ENCODE measurements at regions not wholly inside any gene's neighbourhood (a gene's known extent, or its start where the extent isn't known, plus 50 kb on each side); places are given as distances from the start of the nearest gene placed in this dataset.

DNA sequence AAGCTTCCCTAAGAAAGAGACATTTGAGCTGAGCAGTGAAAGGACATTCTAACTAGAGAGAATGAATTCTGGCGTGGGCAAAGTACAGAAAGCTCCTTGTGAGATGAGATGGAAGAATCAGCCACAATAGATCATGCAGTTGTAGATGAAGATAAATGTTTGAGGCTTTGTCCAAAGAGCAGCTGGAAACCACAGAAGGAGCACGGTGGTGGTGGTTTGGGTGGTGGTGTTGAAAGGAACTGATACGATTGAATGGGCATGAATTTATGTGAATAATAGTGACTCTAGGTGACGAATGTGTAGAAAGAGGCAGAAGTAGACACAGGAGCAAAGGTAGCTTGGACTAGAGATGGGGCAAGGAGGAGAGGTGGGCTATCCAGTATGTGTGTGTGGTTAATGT, 260.5 kb upstream of the TMTC1 start:
- 56 to 77% methylated on average over 4 of the region's 4 CpGs for WGBS, 2 donors
- no peak for FAIRE-seq
- DNase-seq, result no peak

DNA sequence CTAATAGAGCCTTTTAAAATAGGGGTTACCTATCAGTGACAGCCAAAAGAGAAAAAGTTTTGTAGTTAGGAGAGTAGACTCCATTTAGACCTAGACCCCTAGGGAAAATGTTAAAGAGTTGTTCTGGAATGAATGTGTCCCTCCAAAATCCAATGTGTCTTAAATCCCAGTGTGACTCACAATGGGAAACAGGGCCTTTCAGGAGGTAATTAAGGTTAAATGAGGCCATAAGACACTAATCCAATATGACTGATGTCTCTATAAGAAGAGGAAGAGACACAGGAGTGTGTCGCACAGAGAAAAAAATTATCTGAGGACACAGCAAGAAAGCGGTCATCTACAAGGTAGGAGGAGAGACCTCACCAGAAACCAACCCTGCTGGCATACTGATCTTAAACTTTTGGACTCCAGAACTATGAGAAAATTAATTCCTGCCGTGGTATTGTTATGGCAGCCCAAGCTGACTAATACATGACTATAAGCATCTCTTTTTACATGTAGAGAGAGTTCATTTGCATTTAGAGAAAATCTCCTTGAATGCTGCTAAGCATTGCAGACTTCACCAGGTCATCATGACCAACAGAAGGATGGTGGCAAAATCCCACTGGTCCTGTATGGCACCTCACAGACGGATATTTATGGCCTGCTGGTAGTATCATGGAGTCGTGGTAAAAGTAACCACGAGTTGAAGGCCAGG, 259.6 kb upstream of the TMTC1 start:
- Histone ChIP-seq H3K27ac (no peak overlapping the region), H3K4me3 (no peak overlapping the region), H3K36me3 (no peaks in the 10 kb centered on the region), H3K27me3 (no peaks in the 10 kb centered on the region), H3K4me1 (no peaks in the 10 kb centered on the region), H3K9me3 (no peaks in the 10 kb centered on the region)
- TF ChIP-seq, protein P1, sequence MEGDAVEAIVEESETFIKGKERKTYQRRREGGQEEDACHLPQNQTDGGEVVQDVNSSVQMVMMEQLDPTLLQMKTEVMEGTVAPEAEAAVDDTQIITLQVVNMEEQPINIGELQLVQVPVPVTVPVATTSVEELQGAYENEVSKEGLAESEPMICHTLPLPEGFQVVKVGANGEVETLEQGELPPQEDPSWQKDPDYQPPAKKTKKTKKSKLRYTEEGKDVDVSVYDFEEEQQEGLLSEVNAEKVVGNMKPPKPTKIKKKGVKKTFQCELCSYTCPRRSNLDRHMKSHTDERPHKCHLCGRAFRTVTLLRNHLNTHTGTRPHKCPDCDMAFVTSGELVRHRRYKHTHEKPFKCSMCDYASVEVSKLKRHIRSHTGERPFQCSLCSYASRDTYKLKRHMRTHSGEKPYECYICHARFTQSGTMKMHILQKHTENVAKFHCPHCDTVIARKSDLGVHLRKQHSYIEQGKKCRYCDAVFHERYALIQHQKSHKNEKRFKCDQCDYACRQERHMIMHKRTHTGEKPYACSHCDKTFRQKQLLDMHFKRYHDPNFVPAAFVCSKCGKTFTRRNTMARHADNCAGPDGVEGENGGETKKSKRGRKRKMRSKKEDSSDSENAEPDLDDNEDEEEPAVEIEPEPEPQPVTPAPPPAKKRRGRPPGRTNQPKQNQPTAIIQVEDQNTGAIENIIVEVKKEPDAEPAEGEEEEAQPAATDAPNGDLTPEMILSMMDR (IDR thresholded peaks at IDR 0.05), result no peak
- no peak for DNase-seq
- no peak for FAIRE-seq
- 65 to 76% methylated on average over 6 of the region's 6 CpGs for WGBS, 2 donors
- intact Hi-C loops (cut with DNase I), result no loop called here
- no peak for ATAC-seq

More for the DNA sequence above, 260.5 kb upstream of the TMTC1 start:
- no peaks in the 10 kb centered on the region for H3K27me3 ChIP-seq
- no peak overlapping the region for H3K4me3 ChIP-seq
- TF ChIP-seq, protein P1 (IDR thresholded peaks at IDR 0.05), result no peak
- ATAC-seq, result no peak
- no peaks in the 10 kb centered on the region for H3K36me3 ChIP-seq
- no peaks in the 10 kb centered on the region for H3K4me1 ChIP-seq
- H3K9me3 ChIP-seq, result no peaks in the 10 kb centered on the region
- intact Hi-C loops (cut with DNase I), result no loop called here
- no peak overlapping the region for H3K27ac ChIP-seq

DNA sequence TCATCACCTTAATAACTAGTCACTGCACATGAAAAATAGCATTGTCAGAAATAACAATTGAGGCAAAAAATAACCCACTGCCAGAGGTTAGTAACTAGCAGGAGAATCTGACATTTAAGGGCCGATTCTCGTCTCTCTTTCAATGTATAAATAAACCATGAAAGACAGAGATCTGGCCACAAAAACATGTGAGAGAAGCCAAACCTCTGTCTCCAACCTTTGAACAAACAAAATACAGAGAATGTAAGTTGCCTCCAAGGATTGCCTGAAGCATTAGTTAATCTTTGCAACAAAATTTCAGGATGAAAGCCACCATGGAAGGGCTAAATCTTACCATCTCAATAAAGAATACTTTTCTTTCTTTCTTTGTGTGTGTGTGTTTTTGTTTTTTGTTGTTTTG, 257.4 kb upstream of the TMTC1 start:
- no peaks in the 10 kb centered on the region for H3K4me1 ChIP-seq
- no peaks in the 10 kb centered on the region for H3K36me3 ChIP-seq
- ATAC-seq (no peak), DNase-seq (no peak), FAIRE-seq (no peak)
- no peaks in the 10 kb centered on the region for H3K27me3 ChIP-seq
- H3K4me3 ChIP-seq, result no peak overlapping the region
- WGBS, 2 donors, result 40 to 48% methylated on average over 2 of the region's 2 CpGs
- TF ChIP-seq, protein P1 (IDR thresholded peaks at IDR 0.05), result no peak
- H3K27ac ChIP-seq, result no peak overlapping the region
- H3K9me3 ChIP-seq, result no peaks in the 10 kb centered on the region
- intact Hi-C loops (cut with DNase I), result no loop called here

DNA sequence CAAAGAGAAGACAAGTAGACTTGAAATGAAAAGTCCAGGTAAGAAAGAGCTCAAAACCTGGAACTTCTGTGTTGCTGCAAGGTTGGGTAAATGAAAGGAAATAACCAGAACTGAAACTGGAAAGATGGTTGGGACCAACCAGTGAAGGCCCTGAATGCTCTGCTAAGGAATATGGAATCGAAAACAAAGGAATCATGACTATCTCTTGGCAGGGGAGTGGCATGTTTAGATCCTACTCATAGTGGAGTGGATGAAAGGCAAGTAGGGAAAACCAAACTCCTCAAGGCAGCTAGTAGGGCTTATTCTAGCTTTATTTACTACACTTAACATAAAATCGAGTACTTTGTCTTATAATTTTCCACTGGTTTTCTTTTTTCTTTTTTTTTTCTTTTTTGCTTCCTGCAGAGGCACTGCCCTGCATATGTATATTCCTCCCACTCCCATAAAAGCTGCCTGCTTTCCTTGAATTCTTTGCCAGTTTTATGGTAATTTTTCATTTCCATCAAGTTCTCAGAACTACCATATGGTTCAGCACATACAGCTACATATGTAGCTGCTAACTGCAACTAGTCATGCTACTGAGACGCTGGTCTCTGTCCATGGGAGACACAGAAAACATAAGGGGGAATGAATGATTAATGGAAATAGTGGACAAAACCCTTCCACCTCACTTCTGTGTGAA, 247.1 kb upstream of the TMTC1 start:
- Histone ChIP-seq H3K4me3 (no peak overlapping the region), H3K27ac (no peak overlapping the region), H3K36me3 (no peaks in the 10 kb centered on the region), H3K9me3 (no peaks in the 10 kb centered on the region), H3K4me1 (no peaks in the 10 kb centered on the region), H3K27me3 (no peaks in the 10 kb centered on the region)
- DNase-seq (no peak), ATAC-seq (no peak), FAIRE-seq (no peak)
- TF ChIP-seq, protein P1 (IDR thresholded peaks at IDR 0.05), result no peak
- intact Hi-C loops (cut with DNase I), result no loop called here
- 33 to 47% methylated on average over 3 of the region's 3 CpGs for WGBS, 2 donors

DNA sequence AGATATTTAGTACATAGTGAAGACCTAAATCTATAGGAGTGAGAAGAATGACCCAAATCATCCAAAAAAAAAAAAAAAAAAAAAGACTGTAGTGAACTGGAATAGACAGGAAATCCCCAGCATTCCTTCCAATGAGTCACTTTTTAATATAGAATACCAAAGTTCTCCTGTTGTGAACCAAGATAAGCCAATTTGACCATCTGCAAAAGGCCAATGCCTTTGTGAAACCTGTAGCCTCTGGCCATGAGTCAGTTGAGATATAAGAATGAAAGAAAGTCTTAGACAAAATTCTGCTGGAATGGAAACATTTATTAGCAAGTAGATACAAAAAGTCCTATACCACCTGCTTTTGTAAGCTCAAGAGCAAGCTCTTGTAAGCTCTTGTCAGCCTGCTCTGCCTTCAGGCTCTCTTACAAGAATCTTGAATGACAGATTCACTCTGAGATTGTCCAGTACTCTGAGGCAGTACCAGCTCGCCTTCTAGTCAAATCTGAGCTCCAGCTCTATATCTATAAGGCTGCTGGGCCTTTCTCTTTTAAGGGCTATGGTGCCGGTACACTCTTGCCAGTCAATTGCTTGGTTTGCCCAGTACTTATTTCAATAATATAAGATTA, 243.0 kb upstream of the TMTC1 start:
- 71 to 78% methylated on average over 2 of the region's 2 CpGs for WGBS, 2 donors
- no peaks in the 10 kb centered on the region for H3K4me1 ChIP-seq
- H3K4me3 ChIP-seq, result no peak overlapping the region
- no peaks in the 10 kb centered on the region for H3K9me3 ChIP-seq
- no peak for FAIRE-seq
- intact Hi-C loops (cut with DNase I), result no loop called here
- no peak overlapping the region for H3K27ac ChIP-seq
- no peak for DNase-seq
- H3K27me3 ChIP-seq, result no peaks in the 10 kb centered on the region
- ATAC-seq, result peak in 1 of 4 donors; percentile 47
- TF ChIP-seq, protein P1 (IDR thresholded peaks at IDR 0.05), result no peak
- no peaks in the 10 kb centered on the region for H3K36me3 ChIP-seq
